H9 (cell line): ENCODE measurements at regions not wholly inside any gene's neighbourhood (a gene's known extent, or its start where the extent isn't known, plus 50 kb on each side); places are given as distances from the start of the nearest gene placed in this dataset.

ENCODE experiments used
- DNase-seq: peaks from one replicate; pipeline ENCODE4 v3.0.0-alpha.2; 2017
- H2AFZ ChIP-seq: one replicate; pipeline ENCODE4 v1.6.1; 2013; ENCODE audit warnings: mild to moderate bottlenecking, low read length, control low read depth, moderate library complexity
- H2AK5ac ChIP-seq: 2 replicates; pipeline ENCODE4 v1.6.1; 2013; ENCODE audit warnings: low read length, control low read depth, mixed read lengths; ENCODE audit not compliant: insufficient read length
- H2BK120ac ChIP-seq: one replicate; pipeline ENCODE4 v1.6.1; 2013; ENCODE audit warnings: low read depth, mild to moderate bottlenecking, low read length, control low read depth, inconsistent platforms; ENCODE audit not compliant: poor library complexity, severe bottlenecking
- H2BK12ac ChIP-seq: 2 replicates; pipeline ENCODE4 v1.6.1; 2013; ENCODE audit warnings: low read length, control low read depth, mixed read lengths, low read depth; ENCODE audit not compliant: insufficient read length
- H2BK15ac ChIP-seq: 2 replicates; pipeline ENCODE4 v1.6.1; 2013; ENCODE audit warnings: low read depth, low read length, control low read depth
- H2BK20ac ChIP-seq: one replicate; pipeline ENCODE4 v1.6.1; 2013; ENCODE audit warnings: low read depth, mild to moderate bottlenecking, low read length, control low read depth, inconsistent platforms; ENCODE audit not compliant: poor library complexity, severe bottlenecking
- H2BK5ac ChIP-seq: 2 replicates; pipeline ENCODE4 v1.6.1; 2013; ENCODE audit warnings: low read length, control low read depth, mixed read lengths; ENCODE audit not compliant: insufficient read length
- H3K14ac ChIP-seq: 2 replicates; pipeline ENCODE4 v1.6.1; 2013; ENCODE audit warnings: low read length, control low read depth; ENCODE audit not compliant: insufficient read depth
- H3K18ac ChIP-seq: 2 replicates; pipeline ENCODE4 v1.6.1; 2013; ENCODE audit warnings: low read depth, mild to moderate bottlenecking, mixed read lengths, low read length, control low read depth; ENCODE audit not compliant: insufficient read length
- H3K23ac ChIP-seq: 2 replicates; pipeline ENCODE4 v1.6.1; 2013; ENCODE audit warnings: low read length, control low read depth, mixed read lengths, low read depth; ENCODE audit not compliant: insufficient read length
- H3K23me2 ChIP-seq: 2 replicates; pipeline ENCODE4 v1.6.1; 2013; ENCODE audit warnings: low read depth, mild to moderate bottlenecking, mixed read lengths, low read length, control low read depth; ENCODE audit not compliant: insufficient read length, poor library complexity, severe bottlenecking
- H3K27ac ChIP-seq: 2 replicates; pipeline ENCODE4 v1.5.1; 2013; ENCODE audit warnings: low read length, control low read depth, mixed read lengths, low read depth; ENCODE audit not compliant: insufficient read length
- H3K27me3 ChIP-seq: 2 replicates; pipeline ENCODE4 v1.6.1; 2013; ENCODE audit warnings: low read length, control low read depth, inconsistent platforms; ENCODE audit not compliant: insufficient read depth
- H3K4ac ChIP-seq: 2 replicates; pipeline ENCODE4 v1.6.1; 2013; ENCODE audit warnings: low read depth, mild to moderate bottlenecking, control low read depth, inconsistent platforms, low read length, moderate library complexity
- H3K4me1 ChIP-seq: 2 replicates; pipeline ENCODE4 v1.6.1; 2013; ENCODE audit warnings: low read length, control low read depth, inconsistent platforms; ENCODE audit not compliant: insufficient read depth
- H3K4me2 ChIP-seq: 2 replicates; pipeline ENCODE4 v1.6.1; 2013; ENCODE audit warnings: low read length, control low read depth, mixed read lengths; ENCODE audit not compliant: insufficient read length, insufficient read depth
- H3K56ac ChIP-seq: 2 replicates; pipeline ENCODE4 v1.6.1; 2013; ENCODE audit warnings: low read depth, mild to moderate bottlenecking, mixed read lengths, low read length, control low read depth; ENCODE audit not compliant: insufficient read length
- H3K79me1 ChIP-seq: 2 replicates; pipeline ENCODE4 v1.6.1; 2013; ENCODE audit warnings: low read depth, mild to moderate bottlenecking, moderate library complexity, low read length, control low read depth, inconsistent platforms; ENCODE audit not compliant: insufficient read depth, poor library complexity, severe bottlenecking
- H3K79me2 ChIP-seq: 2 replicates; pipeline ENCODE4 v1.6.1; 2013; ENCODE audit warnings: low read length, control low read depth, inconsistent platforms; ENCODE audit not compliant: insufficient read depth
- H3K9ac ChIP-seq: 2 replicates; pipeline ENCODE4 v1.6.1; 2013; ENCODE audit warnings: low read length, control low read depth, mixed read lengths; ENCODE audit not compliant: insufficient read length; ENCODE audit errors: extremely low read depth
- H3K9me3 ChIP-seq: one replicate; pipeline ENCODE4 v1.6.1; 2013; ENCODE audit warnings: low read depth, low read length, inconsistent platforms; ENCODE audit not compliant: control insufficient read depth
- H3T11ph ChIP-seq: one replicate; pipeline ENCODE4 v1.6.1; 2013; ENCODE audit warnings: mild to moderate bottlenecking, low read length, control low read depth, inconsistent platforms
- H4K20me1 ChIP-seq: one replicate; pipeline ENCODE4 v1.6.1; 2013; ENCODE audit not compliant: control insufficient read depth, insufficient read length, insufficient read depth
- H4K5ac ChIP-seq: 2 replicates; pipeline ENCODE4 v1.6.1; 2013; ENCODE audit warnings: low read depth, mild to moderate bottlenecking, mixed read lengths, low read length, control low read depth; ENCODE audit not compliant: insufficient read length
- H4K8ac ChIP-seq: replicated peaks from 2 replicates; pipeline ENCODE4 v1.6.1; 2013; ENCODE audit warnings: low read length, control low read depth, mixed read lengths, low read depth; ENCODE audit not compliant: insufficient read length
- H4K91ac ChIP-seq: 2 replicates; pipeline ENCODE4 v1.6.1; 2013; ENCODE audit warnings: low read depth, mild to moderate bottlenecking, moderate library complexity, mixed read lengths, low read length, control low read depth; ENCODE audit not compliant: insufficient read length
- H3K27ac Mint-ChIP-seq, 3 experiments: 2 replicates in 2 of 3; 3 replicates in 1 of 3; pipeline ENCODE4 v1.8.0; 2020 to 2021; ENCODE audit warnings: mixed read lengths in 3 of 3, mild to moderate bottlenecking in 1 of 3, moderate library complexity in 1 of 3
- H3K27me3 Mint-ChIP-seq: 2 replicates; pipeline ENCODE4 v1.8.0; 2021; ENCODE audit warnings: low read depth, mild to moderate bottlenecking, moderate library complexity, mixed read lengths
- H3K36me3 Mint-ChIP-seq, 3 experiments: 2 replicates in 2 of 3; 3 replicates in 1 of 3; pipeline ENCODE4 v1.8.0; 2020 to 2021; ENCODE audit warnings: low read depth in 3 of 3, mixed read lengths in 3 of 3; ENCODE audit not compliant: insufficient read depth in 1 of 3
- H3K4me1 Mint-ChIP-seq, 2 experiments: 2 replicates each; pipeline ENCODE4 v1.8.0; 2020; ENCODE audit warnings: mixed read lengths in 2 of 2
- H3K4me3 Mint-ChIP-seq, 2 experiments: 2 replicates in 1 of 2; 3 replicates in 1 of 2; pipeline ENCODE4 v1.8.0; 2020 to 2021; ENCODE audit warnings: mild to moderate bottlenecking in 2 of 2, mixed read lengths in 2 of 2, moderate library complexity in 1 of 2
- H3K9me3 Mint-ChIP-seq, 2 experiments: 2 replicates in 1 of 2; 3 replicates in 1 of 2; pipeline ENCODE4 v1.8.0; 2020; ENCODE audit warnings: mild to moderate bottlenecking in 2 of 2, mixed read lengths in 2 of 2, moderate library complexity in 1 of 2
- CTCF ChIP-seq: fragments of 200-600 bp; sonication (generic); conservative IDR thresholded peaks from 3 replicates; pipeline ENCODE4 v1.8.0; 2021; ENCODE audit warnings: antibody characterized with exemption, mild to moderate bottlenecking
- WGBS: extraction: QIAGEN DNeasy Blood & Tissue Kit; methylation state at CpG from one replicate; pipeline ENCODE4 v1.1.7; 2013; ENCODE audit warnings: missing lambda C conversion rate, low lambda C conversion rate, mixed read lengths; ENCODE audit not compliant: insufficient read length; ENCODE audit errors: extremely low coverage; 5-methylcytosine and 5-hydroxymethylcytosine counted together

- no peak overlapping the region for H2BK20ac ChIP-seq
- H3K23me2 ChIP-seq = no peaks in the 10 kb centered on the region
- no peak overlapping the region for H3K23ac ChIP-seq
- H3K27me3 Mint-ChIP-seq = no peaks in the 10 kb centered on the region
- no peaks in the 10 kb centered on the region for H3K27me3 ChIP-seq
- no peaks in the 10 kb centered on the region for H3K36me3 Mint-ChIP-seq
- H3K79me2 ChIP-seq = no peaks in the 10 kb centered on the region
- no peak overlapping the region for H3K18ac ChIP-seq
- H3K27ac Mint-ChIP-seq = no peak overlapping the region
- no peaks in the 10 kb centered on the region for H3K9me3 ChIP-seq
- H3T11ph ChIP-seq = no peak overlapping the region
- no peak overlapping the region for H4K8ac ChIP-seq
- no peak for TF ChIP-seq CTCF
- H3K14ac ChIP-seq = no peak overlapping the region
- 0 out of 2 replicates have a peak, but pooled peaks cover 3% of the 10 kb centered on the region for H3K4me1 ChIP-seq
- no peak overlapping the region for H2BK120ac ChIP-seq
- DNase-seq = no peak
- H4K5ac ChIP-seq = no peak overlapping the region
- no peak overlapping the region for H2BK12ac ChIP-seq
- H2BK5ac ChIP-seq = no peak overlapping the region
- no peak overlapping the region for H2AK5ac ChIP-seq
- H3K4me2 ChIP-seq = no peak overlapping the region
- H2AFZ ChIP-seq = no peak overlapping the region
- no peak overlapping the region for H3K9ac ChIP-seq
- H3K4me3 Mint-ChIP-seq = no peak overlapping the region
- no peaks in the 10 kb centered on the region for H3K79me1 ChIP-seq
- H3K4ac ChIP-seq = no peak overlapping the region
- no CpG with 5 or more reads among the region's 4 CpGs for WGBS
- no peak overlapping the region for H2BK15ac ChIP-seq
- H3K9me3 Mint-ChIP-seq = no peaks in the 10 kb centered on the region
- H3K56ac ChIP-seq = no peak overlapping the region
- no peak overlapping the region for H3K27ac ChIP-seq
- peaks cover 18 to 25% of the 10 kb centered on the region in 2 experiments for H3K4me1 Mint-ChIP-seq
- H4K20me1 ChIP-seq = no peaks in the 10 kb centered on the region
- no peak overlapping the region for H4K91ac ChIP-seq
Observed at GRCh38 chr4:138939960-138940359, 75.6 kb upstream of the NOCT start.
